Neural crest cell (in vitro differentiated cells): ENCODE measurements at regions not wholly inside any gene's neighbourhood (a gene's known extent, or its start where the extent isn't known, plus 50 kb on each side); places are given as distances from the start of the nearest gene placed in this dataset.

Experiments
- DNase-seq: peaks from one replicate; pipeline ENCODE4 v3.0.0; 2021; ENCODE audit warnings: low read depth, mixed read lengths, low spot score
- H3K27ac Mint-ChIP-seq: one replicate; pipeline ENCODE4 v1.8.0; 2021; ENCODE audit warnings: mild to moderate bottlenecking, mixed read lengths; ENCODE audit not compliant: unreplicated experiment
- H3K27me3 Mint-ChIP-seq: 2 replicates; pipeline ENCODE4 v1.8.0; 2021; ENCODE audit warnings: low read depth, mild to moderate bottlenecking, mixed read lengths
- H3K36me3 Mint-ChIP-seq: 2 replicates; pipeline ENCODE4 v1.8.0; 2021; ENCODE audit warnings: low read depth, mild to moderate bottlenecking, mixed read lengths
- H3K4me1 Mint-ChIP-seq: 2 replicates; pipeline ENCODE4 v1.8.0; 2021; ENCODE audit warnings: mixed read lengths
- H3K4me3 Mint-ChIP-seq: one replicate; pipeline ENCODE4 v1.8.0; 2021; ENCODE audit warnings: mild to moderate bottlenecking, mixed read lengths
- H3K9me3 Mint-ChIP-seq: 2 replicates; pipeline ENCODE4 v1.8.0; 2021; ENCODE audit warnings: mixed read lengths
- TF ChIP-seq, protein P1 (sequence below): fragments of 200-600 bp; sonication (generic); conservative IDR thresholded peaks from 2 replicates; pipeline ENCODE4 v1.5.0; 2021; ENCODE audit warnings: antibody characterized with exemption, mild to moderate bottlenecking

- Mint-ChIP-seq H3K27ac (no peak overlapping the region), H3K27me3 (peaks cover 5% of the 10 kb centered on the region), H3K36me3 (no peaks in the 10 kb centered on the region), H3K4me3 (no peak overlapping the region), H3K4me1 (no peaks in the 10 kb centered on the region), H3K9me3 (peaks cover 5% of the 10 kb centered on the region)
- TF ChIP-seq, protein P1, sequence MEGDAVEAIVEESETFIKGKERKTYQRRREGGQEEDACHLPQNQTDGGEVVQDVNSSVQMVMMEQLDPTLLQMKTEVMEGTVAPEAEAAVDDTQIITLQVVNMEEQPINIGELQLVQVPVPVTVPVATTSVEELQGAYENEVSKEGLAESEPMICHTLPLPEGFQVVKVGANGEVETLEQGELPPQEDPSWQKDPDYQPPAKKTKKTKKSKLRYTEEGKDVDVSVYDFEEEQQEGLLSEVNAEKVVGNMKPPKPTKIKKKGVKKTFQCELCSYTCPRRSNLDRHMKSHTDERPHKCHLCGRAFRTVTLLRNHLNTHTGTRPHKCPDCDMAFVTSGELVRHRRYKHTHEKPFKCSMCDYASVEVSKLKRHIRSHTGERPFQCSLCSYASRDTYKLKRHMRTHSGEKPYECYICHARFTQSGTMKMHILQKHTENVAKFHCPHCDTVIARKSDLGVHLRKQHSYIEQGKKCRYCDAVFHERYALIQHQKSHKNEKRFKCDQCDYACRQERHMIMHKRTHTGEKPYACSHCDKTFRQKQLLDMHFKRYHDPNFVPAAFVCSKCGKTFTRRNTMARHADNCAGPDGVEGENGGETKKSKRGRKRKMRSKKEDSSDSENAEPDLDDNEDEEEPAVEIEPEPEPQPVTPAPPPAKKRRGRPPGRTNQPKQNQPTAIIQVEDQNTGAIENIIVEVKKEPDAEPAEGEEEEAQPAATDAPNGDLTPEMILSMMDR, result no peak
- no peak for DNase-seq
These were observed 225.5 kb upstream of the NFE2L3 start for GRCh38 chr7:25926451-25926850.

GRCh38 chr7:25926891-25927625, 224.9 kb upstream of the NFE2L3 start:
- DNase-seq, result no peak
- no peak overlapping the region for H3K4me3 Mint-ChIP-seq
- no peaks in the 10 kb centered on the region for H3K4me1 Mint-ChIP-seq
- H3K27ac Mint-ChIP-seq, result no peak overlapping the region
- TF ChIP-seq, protein P1, result no peak
- H3K9me3 Mint-ChIP-seq, result peaks cover 5% of the 10 kb centered on the region
- no peaks in the 10 kb centered on the region for H3K36me3 Mint-ChIP-seq
- peaks cover 3% of the 10 kb centered on the region for H3K27me3 Mint-ChIP-seq

GRCh38 chr7:25927626-25927978, 224.4 kb upstream of the NFE2L3 start:
- no peak overlapping the region for H3K27ac Mint-ChIP-seq
- no peak for DNase-seq
- no peak overlapping the region for H3K4me3 Mint-ChIP-seq
- H3K27me3 Mint-ChIP-seq, result no peaks in the 10 kb centered on the region
- H3K9me3 Mint-ChIP-seq, result peaks cover 3% of the 10 kb centered on the region
- H3K4me1 Mint-ChIP-seq, result no peaks in the 10 kb centered on the region
- H3K36me3 Mint-ChIP-seq, result no peaks in the 10 kb centered on the region
- TF ChIP-seq, protein P1, result no peak

- H3K27me3 Mint-ChIP-seq, result no peaks in the 10 kb centered on the region
- peaks cover 11% of the 10 kb centered on the region for H3K9me3 Mint-ChIP-seq
- H3K27ac Mint-ChIP-seq, result no peak overlapping the region
- peaks cover 5% of the 10 kb centered on the region for H3K36me3 Mint-ChIP-seq
- no peak for DNase-seq
- no peak overlapping the region for H3K4me3 Mint-ChIP-seq
- no peaks in the 10 kb centered on the region for H3K4me1 Mint-ChIP-seq
- TF ChIP-seq, protein P1, result no peak
These were observed 223.3 kb upstream of the NFE2L3 start for GRCh38 chr7:25928549-25929330.

- Mint-ChIP-seq H3K4me3 (no peak overlapping the region), H3K9me3 (peaks cover 18% of the 10 kb centered on the region), H3K27me3 (no peaks in the 10 kb centered on the region), H3K36me3 (peaks cover 9% of the 10 kb centered on the region), H3K27ac (no peak overlapping the region), H3K4me1 (no peaks in the 10 kb centered on the region)
- DNase-seq, result no peak
- TF ChIP-seq, protein P1, result no peak
These were observed 222.6 kb upstream of the NFE2L3 start for GRCh38 chr7:25929448-25929847.
